ENCODE measurements at regions not wholly inside any gene's neighbourhood (a gene's known extent, or its start where the extent isn't known, plus 50 kb on each side); places are given as distances from the start of the nearest gene placed in this dataset.

- no peak for TF ChIP-seq CTCF (IDR thresholded peaks at IDR 0.05)
- no peak for TF ChIP-seq POLR2A (IDR thresholded peaks at IDR 0.05)
These were observed 149.5 kb downstream of the BMP4 start for GRCh38 chr14:53807108-53807507.
